Neuron (in vitro differentiated cells): ENCODE measurements at regions not wholly inside any gene's neighbourhood (a gene's known extent, or its start where the extent isn't known, plus 50 kb on each side); places are given as distances from the start of the nearest gene placed in this dataset.
"Not testable (repeated sequence)": the region's sequence is repeated elsewhere in the genome, so short reads cannot be mapped to it uniquely, and the experiment has no call there.

Source experiments
- H2AFZ ChIP-seq: one replicate; pipeline ENCODE4 v1.6.1; 2013; ENCODE audit warnings: low read depth, mild to moderate bottlenecking, inconsistent platforms, low read length, moderate library complexity
- H3K27me3 ChIP-seq: one replicate; pipeline ENCODE4 v1.6.1; 2013; ENCODE audit warnings: low read length; ENCODE audit not compliant: insufficient read depth
- H3K36me3 ChIP-seq: one replicate; pipeline ENCODE4 v1.6.1; 2013; ENCODE audit warnings: low read length; ENCODE audit not compliant: insufficient read depth
- H3K4me1 ChIP-seq: one replicate; pipeline ENCODE4 v1.6.1; 2013; ENCODE audit warnings: low read length; ENCODE audit not compliant: insufficient read depth
- H3K4me3 ChIP-seq: 2 replicates; pipeline ENCODE4 v1.5.1; 2013; ENCODE audit warnings: mild to moderate bottlenecking, low read length, moderate library complexity
- H3K9me3 ChIP-seq: one replicate; pipeline ENCODE4 v1.6.1; 2013; ENCODE audit warnings: low read length

DNA sequence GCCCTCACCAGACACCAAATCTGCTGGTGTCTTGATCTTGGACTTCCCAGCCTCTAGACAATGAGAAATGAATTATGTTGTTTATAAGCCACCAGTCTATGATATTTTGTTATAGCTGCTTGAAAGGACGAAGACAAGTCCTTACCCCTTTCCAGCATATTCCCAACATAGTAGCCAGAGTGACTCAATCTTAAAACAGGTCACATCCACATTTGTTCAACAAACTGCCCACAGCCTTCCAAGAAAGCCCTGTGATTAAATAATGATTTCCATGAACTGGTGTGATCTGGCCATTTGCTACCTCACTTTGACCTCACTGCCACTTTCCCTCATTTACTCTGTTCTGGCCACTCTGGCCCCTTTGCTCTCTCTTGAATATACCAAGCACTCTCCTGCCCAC, 193.7 kb upstream of the CFAP20DC start:
- H3K27me3 ChIP-seq: no peaks in the 10 kb centered on the region
- H3K9me3 ChIP-seq: no peaks in the 10 kb centered on the region
- no peaks in the 10 kb centered on the region for H3K36me3 ChIP-seq
- H3K4me1 ChIP-seq: no peaks in the 10 kb centered on the region
- H2AFZ ChIP-seq: no peak overlapping the region
- H3K4me3 ChIP-seq: no peak overlapping the region

DNA sequence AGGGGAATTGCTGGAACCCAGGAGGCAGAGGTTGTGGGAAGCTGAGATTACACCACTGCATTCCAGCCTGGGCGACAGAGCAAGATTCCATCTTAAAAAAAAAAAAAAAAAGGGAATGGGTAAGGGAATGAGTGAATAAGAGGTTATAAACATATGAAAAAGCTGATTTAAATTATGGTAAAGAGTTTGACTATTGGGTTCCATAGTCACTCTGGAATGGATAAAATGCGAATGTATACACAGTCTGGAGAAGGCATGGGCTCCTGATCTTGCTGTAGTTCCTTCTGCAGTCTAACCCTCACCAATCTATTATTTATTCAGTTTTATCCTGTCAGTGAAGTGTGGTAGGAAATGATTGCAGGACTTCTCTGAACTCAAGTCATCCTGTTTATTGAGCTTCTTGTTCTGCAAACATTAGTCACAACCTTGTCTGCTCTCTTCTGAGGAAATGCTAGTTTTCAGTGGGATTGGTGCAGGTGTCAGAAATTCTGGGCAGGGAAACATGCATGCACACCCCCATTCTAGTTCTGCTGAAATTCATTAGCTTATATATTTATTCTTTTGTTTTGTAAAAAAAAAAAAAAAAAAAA, 190.9 kb upstream of the CFAP20DC start:
- Histone ChIP-seq H3K4me1 (no peaks in the 10 kb centered on the region), H3K36me3 (no peaks in the 10 kb centered on the region), H3K4me3 (no peak overlapping the region), H3K9me3 (no peaks in the 10 kb centered on the region), H3K27me3 (no peaks in the 10 kb centered on the region), H2AFZ (no peak overlapping the region)

DNA sequence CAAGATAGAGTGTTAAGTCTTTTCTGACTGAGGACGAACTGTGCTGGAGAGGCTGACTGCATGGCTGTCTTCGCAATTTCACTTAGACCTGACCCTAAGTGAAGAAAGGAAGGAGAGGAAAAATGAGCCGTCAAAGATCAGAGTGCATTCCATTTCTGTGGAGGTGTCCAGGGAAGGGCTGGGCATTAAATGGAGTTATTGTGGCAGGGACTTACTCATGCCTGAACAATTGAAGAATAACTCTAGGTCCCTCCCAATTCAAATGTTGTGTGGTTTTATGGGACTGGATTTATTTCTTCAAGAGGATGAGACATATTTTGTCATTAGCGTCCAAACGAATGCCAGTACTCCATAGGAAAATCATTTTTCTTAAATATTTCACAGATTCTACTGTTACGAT, 187.3 kb upstream of the CFAP20DC start:
- Histone ChIP-seq H2AFZ (no peak overlapping the region), H3K4me1 (no peaks in the 10 kb centered on the region), H3K4me3 (no peak overlapping the region), H3K9me3 (no peaks in the 10 kb centered on the region), H3K36me3 (no peaks in the 10 kb centered on the region), H3K27me3 (no peaks in the 10 kb centered on the region)

DNA sequence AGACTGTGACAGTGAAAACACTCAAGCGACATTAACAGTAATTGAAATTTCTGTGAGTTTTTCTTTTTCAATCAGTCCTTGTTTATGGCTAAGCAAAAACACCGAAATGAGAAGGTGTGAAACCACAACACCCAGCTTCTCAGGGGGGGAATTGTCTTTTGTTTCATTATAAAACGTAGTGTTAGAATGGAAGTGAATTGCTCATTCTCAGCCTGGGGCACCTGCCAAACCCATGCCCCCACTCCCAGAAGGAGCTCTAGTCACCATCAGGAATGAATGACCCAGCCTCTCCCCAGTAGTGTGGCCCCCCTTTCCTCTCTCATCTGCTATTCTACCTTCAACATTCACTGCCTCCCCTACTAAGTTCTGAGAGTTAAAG, 185.8 kb upstream of the CFAP20DC start:
- Histone ChIP-seq H3K4me1 (no peaks in the 10 kb centered on the region), H2AFZ (no peak overlapping the region), H3K36me3 (no peaks in the 10 kb centered on the region), H3K4me3 (no peak overlapping the region), H3K27me3 (no peaks in the 10 kb centered on the region), H3K9me3 (peaks cover 3% of the 10 kb centered on the region)

DNA sequence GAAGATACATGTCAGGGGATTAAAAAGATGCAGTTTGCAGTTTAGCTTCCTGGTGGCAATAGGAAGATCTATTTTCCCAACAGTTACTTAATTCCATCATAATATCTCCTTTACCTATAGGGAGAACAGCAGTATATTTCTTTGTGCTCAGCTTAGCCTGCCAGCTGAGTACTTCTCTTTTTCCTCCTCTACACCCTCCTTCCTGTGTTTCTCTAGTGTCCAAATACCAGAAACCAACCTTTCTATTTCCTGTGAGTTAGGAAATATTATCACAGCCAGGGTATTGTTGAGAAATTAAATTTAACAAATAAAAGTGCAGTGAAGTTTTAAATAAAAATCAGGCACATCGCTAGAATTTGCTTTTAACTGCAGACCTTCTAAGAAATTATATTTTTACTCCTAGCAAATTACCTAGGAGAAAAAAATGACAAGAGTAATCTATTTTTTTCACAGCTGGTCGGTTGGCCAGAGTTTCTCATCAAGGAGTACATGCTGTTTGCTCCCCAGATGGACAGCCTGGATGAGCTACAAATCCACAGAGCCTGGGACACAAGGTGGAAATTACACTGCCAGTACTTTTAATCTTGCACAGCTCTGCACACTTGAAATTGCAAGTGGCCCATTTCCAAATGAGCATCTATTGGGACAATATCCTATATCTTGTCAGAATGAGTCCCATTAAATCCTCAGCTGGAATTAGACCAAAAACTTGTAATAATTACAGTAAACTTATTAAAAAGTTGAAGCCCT, 185.2 kb upstream of the CFAP20DC start:
- H3K27me3 ChIP-seq: no peaks in the 10 kb centered on the region
- H3K9me3 ChIP-seq: peaks cover 3% of the 10 kb centered on the region
- no peaks in the 10 kb centered on the region for H3K4me1 ChIP-seq
- H2AFZ ChIP-seq: no peak overlapping the region
- H3K4me3 ChIP-seq: no peak overlapping the region
- no peaks in the 10 kb centered on the region for H3K36me3 ChIP-seq

DNA sequence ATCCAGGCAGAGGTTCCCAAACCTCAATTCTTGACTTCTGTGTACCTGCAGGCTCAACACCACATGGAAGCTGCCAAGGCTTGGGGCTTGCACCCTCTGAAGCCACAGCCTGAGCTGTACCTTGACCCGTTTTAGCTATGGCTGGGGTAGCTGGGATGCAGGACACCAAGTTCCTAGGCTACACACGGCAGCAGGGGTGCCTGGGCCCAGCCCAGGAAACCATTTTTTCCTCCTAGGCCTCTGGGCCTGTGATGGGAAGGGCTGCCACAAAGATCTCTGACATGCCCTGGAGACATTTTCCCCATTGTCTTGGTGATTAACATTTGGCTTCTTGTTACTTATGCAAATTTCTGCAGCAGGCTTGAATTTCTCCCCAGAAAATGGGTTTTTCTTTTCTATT, 180.6 kb upstream of the CFAP20DC start:
- not testable (repeated sequence) for H3K27me3 ChIP-seq, H3K4me1 ChIP-seq, H3K4me3 ChIP-seq, H3K36me3 ChIP-seq, H2AFZ ChIP-seq, H3K9me3 ChIP-seq

DNA sequence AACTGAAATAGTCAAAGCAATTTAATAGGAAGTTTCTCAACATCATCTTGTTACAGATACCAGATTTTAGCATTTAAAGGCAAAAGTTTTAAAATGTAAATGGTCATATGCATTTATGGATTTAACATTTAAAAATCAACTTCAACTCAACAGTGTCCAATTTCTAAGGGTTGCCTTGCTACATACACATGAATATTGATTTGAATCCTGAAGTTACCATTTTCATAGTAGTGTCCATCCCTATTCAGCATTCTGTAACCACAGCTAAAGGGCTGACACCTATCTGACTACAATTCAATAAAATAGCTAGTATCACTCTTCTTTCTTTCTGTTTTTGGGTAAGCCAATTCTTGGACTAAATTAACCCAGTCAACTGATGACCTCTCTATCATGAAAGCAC, 164.0 kb upstream of the CFAP20DC start:
- no peak overlapping the region for H2AFZ ChIP-seq
- H3K9me3 ChIP-seq: no peaks in the 10 kb centered on the region
- H3K4me3 ChIP-seq: no peak overlapping the region
- no peaks in the 10 kb centered on the region for H3K4me1 ChIP-seq
- H3K36me3 ChIP-seq: no peaks in the 10 kb centered on the region
- H3K27me3 ChIP-seq: no peaks in the 10 kb centered on the region

DNA sequence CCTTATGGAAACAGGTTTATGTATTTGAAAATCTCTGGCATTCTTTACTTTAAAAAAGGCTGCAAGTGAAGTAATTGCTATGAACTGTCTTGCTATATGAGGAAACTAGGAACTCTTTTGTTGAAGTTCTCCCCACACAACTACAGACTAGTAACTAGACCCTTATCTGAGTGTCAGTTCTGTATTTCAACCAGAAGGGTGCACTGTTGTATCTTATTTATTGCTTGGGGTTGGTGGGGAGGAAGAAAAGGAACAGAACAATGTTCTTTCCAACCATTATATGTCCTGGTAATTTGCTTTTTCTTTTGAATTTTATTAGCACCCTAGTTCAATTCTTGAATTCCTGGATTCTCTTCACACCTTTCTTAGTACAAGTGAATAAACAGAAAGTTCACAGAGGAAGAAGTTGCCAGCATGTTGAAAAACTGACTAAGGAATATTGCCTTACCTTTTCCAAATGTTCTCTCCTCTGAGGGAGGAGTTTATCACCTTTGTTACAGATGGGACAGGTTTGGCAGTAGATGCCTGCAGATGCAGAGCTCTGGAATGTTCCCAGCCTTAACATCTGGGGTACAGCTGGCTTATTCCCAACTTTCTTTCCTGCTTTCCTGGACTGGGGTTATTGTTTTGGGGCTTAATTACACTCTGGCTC, 162.4 kb upstream of the CFAP20DC start:
- Histone ChIP-seq H2AFZ (no peak overlapping the region), H3K36me3 (no peaks in the 10 kb centered on the region), H3K4me1 (no peaks in the 10 kb centered on the region), H3K4me3 (no peak overlapping the region), H3K27me3 (no peaks in the 10 kb centered on the region), H3K9me3 (no peaks in the 10 kb centered on the region)

DNA sequence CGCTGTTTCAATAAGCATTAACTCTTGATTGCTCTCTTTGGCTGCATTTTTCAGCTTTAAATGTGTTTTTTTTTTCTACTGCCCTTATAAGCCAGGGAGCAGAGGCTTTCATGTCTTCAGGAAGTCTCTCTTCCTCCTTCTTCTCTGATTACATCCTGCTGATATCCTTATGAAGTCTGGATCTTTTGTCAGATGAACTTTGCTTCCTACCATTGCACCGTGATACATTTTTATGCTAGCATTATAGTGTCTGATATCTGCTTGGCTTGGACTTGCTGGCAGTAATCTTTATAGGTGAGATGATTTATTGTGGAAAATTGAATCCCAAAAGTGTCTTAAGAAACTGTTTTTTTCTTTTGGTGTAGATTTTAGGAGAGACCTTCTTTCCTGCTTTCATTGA, 160.4 kb upstream of the CFAP20DC start:
- H3K9me3 ChIP-seq: no peaks in the 10 kb centered on the region
- H3K4me3 ChIP-seq: no peak overlapping the region
- no peaks in the 10 kb centered on the region for H3K4me1 ChIP-seq
- H3K36me3 ChIP-seq: no peaks in the 10 kb centered on the region
- no peaks in the 10 kb centered on the region for H3K27me3 ChIP-seq
- H2AFZ ChIP-seq: no peak overlapping the region

DNA sequence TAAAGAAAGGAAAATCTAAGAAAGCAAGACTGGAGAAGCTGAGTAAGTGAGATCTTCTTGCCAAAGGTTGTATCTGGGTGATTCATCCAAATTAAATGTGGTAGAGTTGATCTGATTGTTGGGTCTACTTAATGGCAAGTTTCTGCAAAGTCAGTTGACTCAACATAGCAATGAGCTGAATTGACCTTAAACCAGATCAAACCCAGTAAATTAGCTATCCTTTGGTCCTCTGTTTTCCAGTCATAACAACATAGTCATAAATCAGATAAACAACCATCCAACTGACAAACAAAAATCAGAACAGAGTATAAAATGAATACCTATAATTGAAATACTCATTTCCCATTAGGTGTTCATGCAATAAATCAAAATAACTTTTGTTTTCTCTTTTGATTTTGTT, 142.6 kb upstream of the CFAP20DC start:
- Histone ChIP-seq H3K4me1 (no peaks in the 10 kb centered on the region), H2AFZ (no peak overlapping the region), H3K36me3 (no peaks in the 10 kb centered on the region), H3K9me3 (no peaks in the 10 kb centered on the region), H3K27me3 (no peaks in the 10 kb centered on the region), H3K4me3 (no peak overlapping the region)

DNA sequence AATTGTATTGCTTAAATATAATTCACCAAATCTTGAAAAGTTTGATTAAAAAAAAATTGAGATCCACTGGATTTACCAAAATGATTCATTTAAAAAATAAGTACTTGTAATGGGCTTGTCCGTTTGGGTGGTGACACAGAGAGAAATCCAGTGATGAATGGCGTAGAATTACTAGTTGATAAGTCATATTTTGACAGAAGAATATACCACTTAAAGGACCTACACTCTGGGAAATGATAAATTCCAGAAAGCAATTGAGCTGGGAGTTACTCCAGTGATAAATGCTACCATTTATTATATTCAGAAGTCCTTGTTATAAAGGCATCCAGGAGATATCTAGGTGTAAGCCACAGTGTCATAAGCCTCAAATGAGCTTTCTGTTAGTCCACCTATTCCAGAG, 141.8 kb upstream of the CFAP20DC start:
- no peaks in the 10 kb centered on the region for H3K36me3 ChIP-seq
- no peaks in the 10 kb centered on the region for H3K27me3 ChIP-seq
- no peak overlapping the region for H3K4me3 ChIP-seq
- H3K4me1 ChIP-seq: no peaks in the 10 kb centered on the region
- H2AFZ ChIP-seq: no peak overlapping the region
- no peaks in the 10 kb centered on the region for H3K9me3 ChIP-seq

DNA sequence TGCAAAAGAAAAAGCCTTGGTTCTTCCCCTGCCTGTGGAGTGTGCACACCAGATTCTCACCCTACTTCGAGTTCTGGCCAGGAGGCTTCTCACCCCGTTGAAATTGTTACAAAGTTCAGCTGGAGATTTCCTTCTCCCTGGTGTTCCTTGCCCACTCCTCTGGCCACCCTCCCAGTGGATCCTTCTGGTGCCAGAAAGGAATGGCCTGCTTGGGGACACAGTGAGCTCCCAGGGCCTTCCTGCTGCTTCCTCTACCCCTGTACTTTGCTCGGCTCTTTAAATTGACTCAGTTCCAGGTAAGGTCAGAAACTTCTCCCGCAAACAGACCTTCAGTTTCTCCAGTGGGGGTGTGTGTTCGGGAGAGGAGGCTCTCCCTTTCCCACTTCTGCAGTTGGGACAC, 140.1 kb upstream of the CFAP20DC start:
- Histone ChIP-seq H3K4me3 (no peak overlapping the region), H3K9me3 (no peaks in the 10 kb centered on the region), H3K36me3 (no peaks in the 10 kb centered on the region), H3K4me1 (peaks cover 15% of the 10 kb centered on the region), H2AFZ (no peak overlapping the region), H3K27me3 (no peaks in the 10 kb centered on the region)

DNA sequence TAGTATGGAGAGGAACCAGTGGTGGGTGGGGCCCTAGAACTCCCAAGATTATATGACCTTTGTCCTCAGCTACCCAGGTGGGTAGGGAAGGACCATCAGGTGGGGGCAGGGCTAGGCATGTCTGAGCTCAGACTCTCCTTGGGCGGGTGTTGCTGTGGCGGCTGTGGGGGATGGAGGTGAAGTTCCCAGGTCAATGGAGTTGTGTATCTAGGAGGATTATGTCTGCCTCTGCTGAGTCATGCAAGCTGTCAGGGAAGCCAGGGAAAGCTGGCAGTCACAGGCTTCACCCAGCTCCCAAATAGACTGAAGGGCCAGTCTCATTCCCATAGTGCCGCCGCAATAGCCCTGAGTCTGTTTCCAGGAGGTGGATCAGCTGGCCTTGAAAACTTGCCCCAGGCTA, 139.7 kb upstream of the CFAP20DC start:
- H3K4me1 ChIP-seq: peaks cover 18% of the 10 kb centered on the region
- no peaks in the 10 kb centered on the region for H3K27me3 ChIP-seq
- no peak overlapping the region for H2AFZ ChIP-seq
- H3K9me3 ChIP-seq: no peaks in the 10 kb centered on the region
- H3K4me3 ChIP-seq: no peak overlapping the region
- no peaks in the 10 kb centered on the region for H3K36me3 ChIP-seq
